Activated T-cell treated with anti-CD3 and anti-CD28 coated beads, Interleukin-2, amount 50 U/mL, for 24 hours (primary cell): ENCODE measurements at regions not wholly inside any gene's neighbourhood (a gene's known extent, or its start where the extent isn't known, plus 50 kb on each side); places are given as distances from the start of the nearest gene placed in this dataset.

Experiments used
- DNase-seq: peaks from one replicate; pipeline ENCODE4 v3.0.0-alpha.2; 2020
- H3K27ac Mint-ChIP-seq: 2 replicates; pipeline ENCODE4 v1.8.0; 2020; ENCODE audit warnings: mild to moderate bottlenecking, mixed read lengths
- H3K27me3 Mint-ChIP-seq: 2 replicates; pipeline ENCODE4 v1.8.0; 2020; ENCODE audit warnings: mixed read lengths
- H3K36me3 Mint-ChIP-seq: 2 replicates; pipeline ENCODE4 v1.8.0; 2020; ENCODE audit warnings: low read depth, mixed read lengths
- H3K4me1 Mint-ChIP-seq: 2 replicates; pipeline ENCODE4 v1.8.0; 2020; ENCODE audit warnings: low read depth, mixed read lengths
- H3K4me3 Mint-ChIP-seq: 2 replicates; pipeline ENCODE4 v1.8.0; 2020; ENCODE audit warnings: mild to moderate bottlenecking, moderate library complexity, mixed read lengths
- H3K9me3 Mint-ChIP-seq: 2 replicates; pipeline ENCODE4 v1.8.0; 2020; ENCODE audit warnings: mixed read lengths

- Mint-ChIP-seq H3K4me1 (peaks cover 18% of the 10 kb centered on the region), H3K9me3 (peaks cover 3% of the 10 kb centered on the region), H3K36me3 (peaks cover 3% of the 10 kb centered on the region), H3K27ac (no peak overlapping the region), H3K27me3 (no peaks in the 10 kb centered on the region), H3K4me3 (no peak overlapping the region)
- no peak for DNase-seq
Observed at GRCh38 chr2:217227794-217228193, 367.9 kb upstream of the TNP1 start.

- no peak overlapping the region for H3K27ac Mint-ChIP-seq
- H3K4me1 Mint-ChIP-seq: peaks cover 27% of the 10 kb centered on the region
- no peaks in the 10 kb centered on the region for H3K27me3 Mint-ChIP-seq
- no peak for DNase-seq
- H3K9me3 Mint-ChIP-seq: peaks cover 3% of the 10 kb centered on the region
- H3K4me3 Mint-ChIP-seq: no peak overlapping the region
- H3K36me3 Mint-ChIP-seq: peaks cover 3% of the 10 kb centered on the region
Observed at GRCh38 chr2:217225596-217225995, 365.7 kb upstream of the TNP1 start.

- peak overlapping the region; percentile 26 for H3K4me3 Mint-ChIP-seq
- peak; percentile 42 for DNase-seq
- peaks cover 12% of the 10 kb centered on the region for H3K27me3 Mint-ChIP-seq
- peaks cover 41% of the 10 kb centered on the region for H3K4me1 Mint-ChIP-seq
- H3K36me3 Mint-ChIP-seq: peaks cover 3% of the 10 kb centered on the region
- peak overlapping the region; percentile 89 for H3K27ac Mint-ChIP-seq
- peaks cover 3% of the 10 kb centered on the region for H3K9me3 Mint-ChIP-seq
Observed at GRCh38 chr2:217223222-217223930, 363.5 kb upstream of the TNP1 start.

- peak overlapping the region; percentile 89 for H3K27ac Mint-ChIP-seq
- no peak for DNase-seq
- H3K27me3 Mint-ChIP-seq: peaks cover 15% of the 10 kb centered on the region
- H3K9me3 Mint-ChIP-seq: peaks cover 3% of the 10 kb centered on the region
- peaks cover 47% of the 10 kb centered on the region for H3K4me1 Mint-ChIP-seq
- H3K4me3 Mint-ChIP-seq: peak overlapping the region; percentile 26
- peaks cover 3% of the 10 kb centered on the region for H3K36me3 Mint-ChIP-seq
Observed at GRCh38 chr2:217222309-217222910, 362.5 kb upstream of the TNP1 start.

GRCh38 chr2:217220228-217221013 lies 360.6 kb upstream of the TNP1 start:
- Mint-ChIP-seq H3K9me3 (peaks cover 3% of the 10 kb centered on the region), H3K36me3 (peaks cover 3% of the 10 kb centered on the region), H3K27me3 (peaks cover 26% of the 10 kb centered on the region), H3K4me3 (no peak overlapping the region), H3K4me1 (peaks cover 47% of the 10 kb centered on the region), H3K27ac (no peak overlapping the region)
- no peak for DNase-seq

GRCh38 chr2:217219164-217219520 lies 359.3 kb upstream of the TNP1 start:
- Mint-ChIP-seq H3K4me1 (peaks cover 41% of the 10 kb centered on the region), H3K36me3 (peaks cover 3% of the 10 kb centered on the region), H3K4me3 (no peak overlapping the region), H3K27me3 (peaks cover 26% of the 10 kb centered on the region), H3K27ac (no peak overlapping the region), H3K9me3 (peaks cover 3% of the 10 kb centered on the region)
- DNase-seq: no peak

- Mint-ChIP-seq H3K36me3 (no peaks in the 10 kb centered on the region), H3K27ac (no peak overlapping the region), H3K9me3 (peaks cover under 1% of the 10 kb centered on the region), H3K4me3 (no peak overlapping the region), H3K4me1 (peaks cover 35% of the 10 kb centered on the region), H3K27me3 (peaks cover 26% of the 10 kb centered on the region)
- no peak for DNase-seq
Observed at GRCh38 chr2:217218269-217219163, 358.7 kb upstream of the TNP1 start.

- no peaks in the 10 kb centered on the region for H3K9me3 Mint-ChIP-seq
- no peak overlapping the region for H3K4me3 Mint-ChIP-seq
- peaks cover 33% of the 10 kb centered on the region for H3K27me3 Mint-ChIP-seq
- no peak for DNase-seq
- H3K36me3 Mint-ChIP-seq: no peaks in the 10 kb centered on the region
- H3K27ac Mint-ChIP-seq: no peak overlapping the region
- peaks cover 21% of the 10 kb centered on the region for H3K4me1 Mint-ChIP-seq
Observed at GRCh38 chr2:217216982-217217381, 357.1 kb upstream of the TNP1 start.

GRCh38 chr2:217216316-217216715 lies 356.5 kb upstream of the TNP1 start:
- Mint-ChIP-seq H3K27ac (no peak overlapping the region), H3K9me3 (no peaks in the 10 kb centered on the region), H3K36me3 (no peaks in the 10 kb centered on the region), H3K4me3 (no peak overlapping the region), H3K4me1 (peaks cover 20% of the 10 kb centered on the region), H3K27me3 (peaks cover 36% of the 10 kb centered on the region)
- no peak for DNase-seq

- Mint-ChIP-seq H3K4me3 (no peak overlapping the region), H3K36me3 (no peaks in the 10 kb centered on the region), H3K27ac (no peak overlapping the region)
Observed at GRCh38 chr2:217215877-217216276, 356.0 kb upstream of the TNP1 start.

GRCh38 chr2:217208867-217209266 lies 349.0 kb upstream of the TNP1 start:
- H3K27ac Mint-ChIP-seq: no peak overlapping the region
- H3K4me3 Mint-ChIP-seq: no peak overlapping the region
- H3K9me3 Mint-ChIP-seq: peaks cover 2% of the 10 kb centered on the region
- H3K4me1 Mint-ChIP-seq: peaks cover 2% of the 10 kb centered on the region
- DNase-seq: no peak
- no peaks in the 10 kb centered on the region for H3K36me3 Mint-ChIP-seq
- peaks cover 45% of the 10 kb centered on the region for H3K27me3 Mint-ChIP-seq

More at GRCh38 chr2:217215877-217216276, 356.0 kb upstream of the TNP1 start:
- H3K9me3 Mint-ChIP-seq: no peaks in the 10 kb centered on the region
- DNase-seq: no peak
- H3K27me3 Mint-ChIP-seq: peaks cover 40% of the 10 kb centered on the region
- peaks cover 20% of the 10 kb centered on the region for H3K4me1 Mint-ChIP-seq

- DNase-seq: no peak
- Mint-ChIP-seq H3K9me3 (peaks cover 2% of the 10 kb centered on the region), H3K4me3 (no peak overlapping the region), H3K27ac (no peak overlapping the region), H3K36me3 (no peaks in the 10 kb centered on the region), H3K27me3 (peaks cover 51% of the 10 kb centered on the region), H3K4me1 (peaks cover 2% of the 10 kb centered on the region)
Observed at GRCh38 chr2:217207699-217208010, 347.8 kb upstream of the TNP1 start.

GRCh38 chr2:217206907-217207698 lies 347.2 kb upstream of the TNP1 start:
- H3K27ac Mint-ChIP-seq: no peak overlapping the region

More at GRCh38 chr2:217206907-217207698, 347.2 kb upstream of the TNP1 start:
- Mint-ChIP-seq H3K9me3 (peaks cover 2% of the 10 kb centered on the region), H3K27me3 (peaks cover 47% of the 10 kb centered on the region), H3K36me3 (no peaks in the 10 kb centered on the region), H3K4me3 (no peak overlapping the region), H3K4me1 (peaks cover 2% of the 10 kb centered on the region)
- no peak for DNase-seq
